Stimulated activated CD8-positive, alpha-beta memory T cell treated with anti-CD3 and anti-CD28 coated beads, Interleukin-2, amount 100 ng/mL, for 48 hours (primary cell): ENCODE measurements at regions not wholly inside any gene's neighbourhood (a gene's known extent, or its start where the extent isn't known, plus 50 kb on each side); places are given as distances from the start of the nearest gene placed in this dataset.
"Not testable (repeated sequence)": the region's sequence is repeated elsewhere in the genome, so short reads cannot be mapped to it uniquely, and the experiment has no call there.

Source experiments
- DNase-seq, 2 donors: peaks; one replicate each; pipeline ENCODE4 v3.0.0-alpha.2; 2020; ENCODE audit warnings: low read depth in 2 of 2

GRCh38 chr3:40901298-40901697, 298.0 kb upstream of the CTNNB1 start:
- no peak for DNase-seq

- DNase-seq, result no peak
Measured at GRCh38 chr3:40901796-40902195, 297.5 kb upstream of the CTNNB1 start.

GRCh38 chr3:40907907-40908465, 291.3 kb upstream of the CTNNB1 start:
- DNase-seq, result not testable (repeated sequence)

DNA sequence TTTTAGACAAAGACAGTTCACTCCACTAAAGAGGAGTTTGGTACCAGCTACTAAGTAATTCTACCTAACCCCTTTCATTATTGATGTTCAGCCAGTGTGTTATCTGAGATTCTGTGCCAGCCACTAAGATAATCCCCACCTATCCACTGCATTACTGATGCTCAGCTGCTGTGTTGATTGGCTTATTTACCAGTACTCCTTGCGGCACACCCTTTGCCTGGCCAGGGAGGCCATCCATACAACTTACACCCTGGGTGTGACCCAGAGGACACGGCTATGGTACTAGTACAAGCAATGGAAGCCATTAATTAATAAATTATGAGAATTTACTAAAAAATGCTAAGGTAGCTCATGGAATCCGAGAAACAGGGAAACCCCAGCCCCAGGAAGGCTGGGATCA, 290.7 kb upstream of the CTNNB1 start:
- DNase-seq, result no peak

GRCh38 chr3:40911264-40911663, 288.0 kb upstream of the CTNNB1 start:
- DNase-seq, result no peak

GRCh38 chr3:40911928-40912327, 287.4 kb upstream of the CTNNB1 start:
- DNase-seq, result no peak

DNA sequence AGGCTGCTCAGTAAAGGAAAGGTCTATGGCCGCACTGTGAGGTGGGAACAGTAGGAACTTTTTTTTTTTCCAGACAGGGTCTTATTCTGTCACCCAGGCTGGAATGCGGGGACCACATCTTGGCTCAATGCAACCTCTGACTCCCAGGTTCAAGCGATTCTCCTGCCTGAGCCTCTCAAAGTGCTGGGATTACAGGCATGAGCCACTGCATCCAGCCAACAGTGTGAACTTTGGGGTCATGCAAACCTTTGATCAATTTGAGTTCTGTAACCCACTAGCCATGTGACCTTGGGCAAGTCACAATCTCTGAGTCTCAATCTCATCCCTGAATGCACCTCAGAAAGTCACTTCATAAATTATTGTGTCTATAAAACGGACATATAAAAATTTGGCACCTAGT, 286.8 kb upstream of the CTNNB1 start:
- DNase-seq, result no peak

DNA sequence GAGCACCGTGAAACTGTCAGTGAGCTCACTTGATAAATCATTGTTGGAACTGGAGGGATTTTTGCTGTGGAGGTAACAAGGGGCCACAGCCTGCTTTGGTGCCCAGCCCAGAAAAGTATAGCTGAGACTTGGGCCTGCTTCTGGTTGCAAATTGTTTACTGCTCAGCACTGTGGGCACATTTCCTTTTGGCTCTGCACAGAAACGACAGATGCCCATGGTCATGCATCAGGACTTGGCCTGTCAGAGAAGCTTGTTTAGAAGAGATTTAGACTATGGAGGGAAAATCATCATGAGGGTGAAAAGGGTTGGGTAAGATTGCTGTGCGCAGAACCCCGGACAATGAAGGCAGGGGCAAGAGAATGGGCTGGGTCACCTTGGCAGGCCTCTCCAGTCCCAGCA, 286.1 kb upstream of the CTNNB1 start:
- DNase-seq, result no peak

GRCh38 chr3:40913641-40914040, 285.7 kb upstream of the CTNNB1 start:
- DNase-seq, result no peak

DNA sequence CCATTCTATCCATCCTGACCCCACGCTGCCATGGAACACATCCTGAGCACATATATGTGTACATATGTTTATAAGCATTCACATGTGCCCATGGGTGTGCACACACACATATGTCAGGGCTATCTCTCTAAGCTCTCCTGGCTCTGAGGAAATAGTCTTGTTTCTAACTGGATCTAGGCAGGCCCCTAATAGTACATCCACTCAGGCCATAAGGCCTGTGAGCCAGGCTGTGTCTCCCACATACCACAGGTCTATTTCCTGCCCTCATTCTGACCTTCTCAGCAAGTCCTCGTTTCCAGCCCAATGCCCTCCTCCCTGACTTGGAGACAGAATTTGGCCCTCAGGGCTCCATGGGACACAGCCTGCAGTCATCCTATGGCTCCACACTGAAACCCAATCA, 284.8 kb upstream of the CTNNB1 start:
- DNase-seq, result no peak

GRCh38 chr3:40915346-40915865, 283.9 kb upstream of the CTNNB1 start:
- DNase-seq, result no peak

GRCh38 chr3:40920041-40920440, 279.3 kb upstream of the CTNNB1 start:
- no peak for DNase-seq

DNA sequence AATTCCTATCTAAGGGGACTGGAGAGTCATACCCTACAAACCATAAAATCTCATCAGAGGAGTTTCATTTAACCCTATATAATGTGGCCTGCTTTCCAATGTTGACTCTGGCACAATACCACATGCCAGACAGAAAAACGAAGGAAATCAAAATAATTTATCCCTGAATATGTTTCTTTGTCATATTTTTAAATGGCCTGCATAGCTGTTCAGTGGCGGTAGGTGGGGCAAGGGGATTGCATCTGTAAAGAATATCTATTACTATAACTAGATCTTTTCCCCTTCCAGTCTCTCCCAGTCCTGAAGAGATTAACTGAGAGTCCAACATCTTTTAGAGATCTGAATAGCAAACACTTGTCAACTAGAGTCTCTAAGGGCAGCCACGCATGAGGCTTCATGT, 278.1 kb upstream of the CTNNB1 start:
- DNase-seq, result no peak

DNA sequence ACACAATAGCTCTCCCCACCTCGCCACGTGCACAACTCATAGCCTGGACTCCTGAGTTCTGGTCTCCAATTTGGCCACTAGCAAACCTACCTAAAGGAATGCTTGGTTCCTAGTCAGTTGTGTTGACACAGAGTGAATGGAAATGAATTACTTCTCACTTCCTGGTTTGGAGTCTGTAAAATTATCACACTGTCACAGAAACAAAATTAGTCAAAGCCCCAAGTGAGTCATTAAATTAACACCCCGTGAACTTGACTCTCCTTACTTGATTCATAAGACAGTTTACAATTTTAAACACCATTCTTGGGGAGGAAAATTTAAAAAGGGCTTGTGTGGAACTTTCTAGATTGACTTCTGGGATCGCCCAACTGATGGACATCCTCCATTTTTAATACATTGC, 276.2 kb upstream of the CTNNB1 start:
- no peak for DNase-seq

DNA sequence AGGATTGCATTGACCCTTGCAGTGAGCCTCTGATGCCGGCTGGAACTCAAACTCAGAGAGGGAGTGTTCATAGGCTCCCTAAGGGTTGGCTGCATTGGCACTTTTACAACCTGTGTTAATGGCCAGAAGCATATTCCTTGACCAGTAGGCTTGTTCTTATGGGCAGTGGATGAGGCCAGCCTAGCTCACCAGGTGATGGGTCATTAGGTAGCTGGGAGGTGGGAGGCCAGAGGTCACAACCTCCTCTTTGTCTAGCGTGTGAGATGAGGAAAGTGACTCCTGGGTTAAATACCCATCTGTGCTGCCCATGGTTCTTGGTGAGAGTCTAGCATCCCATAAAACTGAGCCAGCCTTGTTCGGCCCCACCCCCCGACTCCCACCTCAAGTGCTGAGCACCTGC, 275.7 kb upstream of the CTNNB1 start:
- DNase-seq, result no peak

- DNase-seq, result no peak
Measured at GRCh38 chr3:40924559-40925141, 274.7 kb upstream of the CTNNB1 start.

DNA sequence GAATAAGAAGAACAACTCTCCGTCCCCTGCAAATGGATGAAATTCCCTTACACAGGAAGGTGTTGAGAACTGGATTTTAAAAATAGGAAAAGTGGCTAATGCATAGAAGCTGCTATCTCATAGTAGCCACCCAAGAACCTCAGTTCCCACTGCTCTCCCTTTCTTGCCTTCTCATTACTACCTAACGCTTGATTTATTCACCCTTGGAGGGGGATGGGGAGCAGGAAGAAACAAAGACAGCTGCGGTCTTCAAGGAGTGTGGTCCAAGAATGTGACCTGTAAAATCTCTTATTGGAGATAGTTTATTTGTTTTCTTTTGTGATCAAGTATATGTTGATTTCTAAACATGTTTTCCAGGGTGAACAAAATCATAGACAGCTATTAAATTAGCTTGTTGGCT, 274.1 kb upstream of the CTNNB1 start:
- no peak for DNase-seq

DNA sequence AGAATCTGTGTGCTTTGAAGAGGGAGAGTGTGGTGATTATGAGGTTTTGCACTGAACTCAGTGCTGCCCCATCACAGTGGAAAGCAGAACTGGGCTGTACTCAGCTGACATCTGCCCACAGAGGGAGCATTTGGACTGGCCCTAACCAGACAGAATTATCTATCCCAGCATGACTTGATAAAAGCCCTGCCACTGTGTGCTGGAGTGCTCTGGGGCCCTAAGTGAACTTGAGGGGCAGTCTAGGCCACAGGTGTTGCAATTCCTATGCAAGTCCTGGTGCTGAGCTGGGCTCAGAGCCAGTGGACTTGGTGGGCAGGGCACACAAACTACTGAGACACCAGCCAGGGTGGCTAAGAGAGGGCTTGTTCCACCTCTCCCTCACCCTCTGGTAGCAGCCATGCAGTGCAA, 269.2 kb upstream of the CTNNB1 start:
- DNase-seq, result no peak

DNA sequence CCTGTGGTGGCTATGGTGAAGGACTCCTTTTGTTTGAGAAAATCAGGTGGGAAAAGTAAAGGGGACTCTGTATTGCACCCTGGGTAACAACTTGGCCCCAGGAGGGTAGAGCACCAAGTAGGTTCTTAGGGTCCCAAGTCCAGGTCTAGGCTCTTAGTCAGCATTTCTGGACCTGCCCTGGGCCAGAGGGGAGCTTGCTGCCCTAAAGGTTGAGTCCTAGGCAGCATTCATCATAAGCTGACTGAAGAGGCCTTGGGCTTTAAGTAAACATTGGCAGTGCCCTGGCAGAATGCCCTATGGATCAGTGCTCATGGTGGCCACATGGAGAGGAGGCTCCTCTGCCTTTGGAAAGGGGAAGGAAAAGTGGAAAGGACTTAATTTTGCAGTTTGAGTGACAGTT, 268.5 kb upstream of the CTNNB1 start:
- no peak for DNase-seq

- no peak for DNase-seq
Measured at GRCh38 chr3:40938591-40938990, 260.7 kb upstream of the CTNNB1 start.

DNA sequence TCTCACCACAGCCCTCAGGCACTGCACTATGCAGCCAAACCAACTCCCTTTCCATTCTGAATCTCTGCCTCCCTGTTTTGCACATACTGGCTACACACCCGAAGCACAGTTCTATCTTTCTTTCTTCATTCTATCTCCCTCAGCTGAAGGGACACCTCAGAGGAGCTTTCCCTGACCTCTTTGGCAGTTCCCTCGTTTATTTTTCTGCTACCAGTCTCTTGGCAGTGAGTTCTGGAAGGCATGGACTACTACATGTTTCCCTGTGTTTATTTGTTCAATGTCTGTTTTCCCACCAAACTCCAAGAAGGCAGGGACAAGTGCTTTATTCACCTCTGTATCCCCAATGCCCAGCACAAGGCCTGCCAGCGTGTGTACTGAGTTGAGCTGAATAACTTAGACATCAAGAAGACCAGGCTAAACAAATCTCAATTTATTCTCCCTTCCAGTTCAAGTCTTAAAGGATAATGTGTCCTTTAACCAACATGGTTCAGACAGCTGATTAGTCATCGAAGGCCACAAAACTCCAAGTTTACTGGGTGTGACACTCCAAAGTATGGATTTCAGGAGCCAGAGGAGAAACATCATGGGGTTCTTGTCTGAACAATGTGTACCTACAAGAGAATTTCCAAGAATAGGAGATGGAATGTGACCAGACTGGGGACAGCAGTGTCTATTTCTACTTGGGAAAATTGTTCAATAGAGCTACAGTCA, 260.1 kb upstream of the CTNNB1 start:
- DNase-seq, result no peak

DNA sequence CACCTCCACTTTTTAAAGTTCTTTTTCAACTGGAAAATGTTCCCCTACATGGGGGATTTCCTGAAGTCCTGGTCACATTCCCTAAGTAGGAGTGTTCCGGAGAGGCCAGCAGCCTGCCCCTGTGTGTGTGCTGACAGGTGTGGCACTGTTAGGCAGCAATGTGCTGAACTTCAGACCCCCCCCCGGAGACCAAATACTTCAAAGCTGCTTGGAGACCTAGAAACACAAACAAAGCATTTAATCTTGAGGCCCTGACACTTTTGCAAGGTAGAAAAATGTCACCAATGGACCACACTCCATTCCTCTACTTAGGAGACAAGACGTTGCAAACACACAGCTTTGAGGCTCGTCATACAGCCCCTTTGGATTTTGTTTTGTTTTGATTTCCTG, 259.6 kb upstream of the CTNNB1 start:
- no peak for DNase-seq

DNA sequence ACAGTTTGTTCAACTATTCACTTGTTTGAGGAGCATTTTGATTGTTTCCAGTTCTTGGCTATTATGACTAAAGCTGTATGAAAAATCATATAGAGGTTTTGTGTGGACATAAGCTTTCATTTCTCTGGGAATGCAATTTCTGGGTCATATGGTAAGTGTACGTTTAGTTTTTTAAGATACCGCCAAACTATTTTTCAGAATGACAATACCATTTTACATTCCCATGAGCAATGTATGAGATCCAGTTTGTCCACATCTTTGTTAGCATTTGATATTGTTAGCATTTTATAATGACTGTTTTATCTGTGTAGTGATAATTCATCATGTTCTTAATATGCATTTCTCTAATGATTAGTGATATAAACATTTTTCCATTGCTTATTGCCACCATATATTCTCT, 258.7 kb upstream of the CTNNB1 start:
- no peak for DNase-seq
